ENCODE measurements at regions not wholly inside any gene's neighbourhood (a gene's known extent, or its start where the extent isn't known, plus 50 kb on each side); places are given as distances from the start of the nearest gene placed in this dataset.

- H3K4me3 ChIP-seq (ENCODE audit: low read depth, low read length), result no peak overlapping the region
- peak; percentile 63 for DNase-seq (ENCODE audit: low read depth)
- peak; percentile 55 for TF ChIP-seq CTCF (IDR thresholded peaks at IDR 0.05; ENCODE audit: insufficient read depth, low read depth, low read length, missing control alignments)
Measured at GRCh38 chr22:22431271-22432220, 77.0 kb downstream of the ZNF280B start.

- no peak overlapping the region for H3K4me3 ChIP-seq (ENCODE audit: low read depth, low read length)
- no peak for DNase-seq (ENCODE audit: low read depth)
- no peak for TF ChIP-seq CTCF (IDR thresholded peaks at IDR 0.05; ENCODE audit: insufficient read depth, low read depth, low read length, missing control alignments)
Measured at GRCh38 chr22:22432479-22432878, 76.1 kb downstream of the ZNF280B start.

GRCh38 chr22:22432937-22433336, 75.6 kb downstream of the ZNF280B start:
- TF ChIP-seq CTCF (IDR thresholded peaks at IDR 0.05; ENCODE audit: insufficient read depth, low read depth, low read length, missing control alignments), result no peak
- no peak for DNase-seq (ENCODE audit: low read depth)

GRCh38 chr22:22433770-22434169, 74.8 kb downstream of the ZNF280B start:
- no peak for DNase-seq (ENCODE audit: low read depth)
- TF ChIP-seq CTCF (IDR thresholded peaks at IDR 0.05; ENCODE audit: insufficient read depth, low read depth, low read length, missing control alignments), result no peak
- no peak overlapping the region for H3K4me3 ChIP-seq (ENCODE audit: low read depth, low read length)

More at GRCh38 chr22:22432937-22433336, 75.6 kb downstream of the ZNF280B start:
- no peak overlapping the region for H3K4me3 ChIP-seq (ENCODE audit: low read depth, low read length)
